GM23338 (cell line): ENCODE measurements at regions not wholly inside any gene's neighbourhood (a gene's known extent, or its start where the extent isn't known, plus 50 kb on each side); places are given as distances from the start of the nearest gene placed in this dataset.

Source experiments
- ATAC-seq: fragments of 200-7000 bp; cut with Tn5 transposase; 3 replicates; pipeline ENCODE4 v1.9.1; 2020
- DNase-seq: peaks from one replicate; pipeline ENCODE4 v3.0.0-alpha.2; 2015; ENCODE audit warnings: low spot score
- H2AFZ ChIP-seq: fragments of 200-600 bp; sonication (generic); 2 replicates; pipeline ENCODE4 v1.8.0; 2016; ENCODE audit warnings: antibody characterized with exemption, mild to moderate bottlenecking, moderate library complexity
- H3F3A ChIP-seq: fragments of 200-600 bp; sonication (generic); replicated peaks from 2 replicates; pipeline ENCODE4 v1.8.0; 2017; ENCODE audit warnings: antibody characterized with exemption, mixed run types, low read depth
- H3K27ac ChIP-seq: fragments of 200-600 bp; sonication (generic); 2 replicates; pipeline ENCODE4 v1.6.1; 2016; ENCODE audit warnings: low read depth
- H3K27me3 ChIP-seq: fragments of 200-600 bp; sonication (generic); 2 replicates; pipeline ENCODE4 v1.8.0; 2016; ENCODE audit warnings: mild to moderate bottlenecking, mixed run types, moderate library complexity; ENCODE audit not compliant: insufficient read depth
- H3K36me3 ChIP-seq: fragments of 200-600 bp; sonication (generic); 2 replicates; pipeline ENCODE4 v1.8.0; 2016; ENCODE audit warnings: mild to moderate bottlenecking; ENCODE audit not compliant: insufficient read depth
- H3K4me1 ChIP-seq: fragments of 200-600 bp; sonication (generic); 2 replicates; pipeline ENCODE4 v1.8.0; 2016; ENCODE audit warnings: mild to moderate bottlenecking, moderate library complexity; ENCODE audit not compliant: insufficient read depth
- H3K4me2 ChIP-seq: fragments of 200-600 bp; sonication (generic); 2 replicates; pipeline ENCODE4 v1.7.1; 2017; ENCODE audit warnings: mixed run types
- H3K4me3 ChIP-seq: fragments of 200-600 bp; sonication (generic); 2 replicates; pipeline ENCODE4 v1.6.1; 2016; ENCODE audit warnings: mixed run types
- H3K79me2 ChIP-seq: fragments of 200-600 bp; sonication (generic); replicated peaks from 2 replicates; pipeline ENCODE4 v1.8.0; 2017; ENCODE audit warnings: mild to moderate bottlenecking; ENCODE audit not compliant: insufficient read depth
- H3K9me2 ChIP-seq: fragments of 200-600 bp; sonication (generic); 2 replicates; pipeline ENCODE4 v1.8.0; 2017; ENCODE audit not compliant: insufficient read depth
- H4K20me1 ChIP-seq: fragments of 200-600 bp; sonication (generic); replicated peaks from 2 replicates; pipeline ENCODE4 v1.8.0; 2017; ENCODE audit warnings: mild to moderate bottlenecking; ENCODE audit not compliant: insufficient read depth
- H3K27ac Mint-ChIP-seq: 2 replicates; pipeline ENCODE4 v1.8.0; 2020; ENCODE audit warnings: inconsistent platforms, mild to moderate bottlenecking, moderate library complexity, mixed read lengths
- H3K27me3 Mint-ChIP-seq: 3 replicates; pipeline ENCODE4 v1.8.0; 2022; ENCODE audit warnings: low read depth, mild to moderate bottlenecking, moderate library complexity, mixed read lengths, inconsistent platforms; ENCODE audit not compliant: insufficient read depth, poor library complexity
- H3K36me3 Mint-ChIP-seq: 3 replicates; pipeline ENCODE4 v1.8.0; 2021; ENCODE audit warnings: low read depth, mild to moderate bottlenecking, inconsistent platforms, moderate library complexity, mixed read lengths
- H3K4me1 Mint-ChIP-seq: 3 replicates; pipeline ENCODE4 v1.8.0; 2020; ENCODE audit warnings: mild to moderate bottlenecking, inconsistent platforms, mixed read lengths
- H3K4me3 Mint-ChIP-seq: 3 replicates; pipeline ENCODE4 v1.8.0; 2021; ENCODE audit warnings: moderate library complexity, mild to moderate bottlenecking, inconsistent platforms, mixed read lengths
- H3K9me3 Mint-ChIP-seq: 3 replicates; pipeline ENCODE4 v1.8.0; 2020; ENCODE audit warnings: moderate library complexity, mild to moderate bottlenecking, inconsistent platforms, mixed read lengths
- CREB1 ChIP-seq: fragments of 250-450 bp; sonication (Bioruptor Pico); IDR thresholded peaks from 2 replicates; pipeline ENCODE4 v1.5.0; 2020; ENCODE audit warnings: low read depth, mild to moderate bottlenecking, moderate library complexity
- CTCF ChIP-seq, 2 experiments: fragments of 200-600 bp in 1 of 2; sonication (generic) in 1 of 2; conservative IDR thresholded peaks; 2 replicates each; pipeline versions ENCODE4 v1.5.1 to v1.6.1; 2016 to 2017; ENCODE audit warnings: antibody characterized with exemption in 2 of 2, low read depth in 2 of 2, mild to moderate bottlenecking in 2 of 2, moderate library complexity in 1 of 2
- ETS1 ChIP-seq: IDR thresholded peaks from 2 replicates; pipeline ENCODE4 v1.6.1; 2016; ENCODE audit warnings: antibody characterized with exemption
- EZH2 ChIP-seq: fragments of 200-600 bp; sonication (generic); IDR thresholded peaks from one replicate; pipeline ENCODE4 v1.8.0; 2017; ENCODE audit warnings: antibody characterized with exemption, mild to moderate bottlenecking, low read depth; ENCODE audit not compliant: unreplicated experiment
- EZH2phosphoT487 ChIP-seq: fragments of 200-600 bp; sonication (generic); IDR thresholded peaks from one replicate; pipeline ENCODE4 v1.8.1; 2018; ENCODE audit warnings: antibody characterized with exemption; ENCODE audit not compliant: unreplicated experiment
- JUNB ChIP-seq: IDR thresholded peaks from one replicate; pipeline ENCODE4 v1.6.1; 2016; ENCODE audit warnings: antibody characterized with exemption; ENCODE audit not compliant: unreplicated experiment
- NANOG ChIP-seq: IDR thresholded peaks from 2 replicates; pipeline ENCODE4 v1.6.1; 2016; ENCODE audit warnings: antibody characterized with exemption, borderline replicate concordance
- POLR2AphosphoS5 ChIP-seq: IDR thresholded peaks from 2 replicates; pipeline ENCODE4 v1.6.1; 2016; ENCODE audit warnings: antibody characterized with exemption, low read depth
- REST ChIP-seq: IDR thresholded peaks from one replicate; pipeline ENCODE4 v1.6.1; 2018; ENCODE audit warnings: antibody characterized with exemption; ENCODE audit not compliant: unreplicated experiment
- STAT1 ChIP-seq: IDR thresholded peaks from one replicate; pipeline ENCODE4 v1.6.1; 2016; ENCODE audit warnings: antibody characterized with exemption; ENCODE audit not compliant: unreplicated experiment
- ZNF114 ChIP-seq: fragments of 250-450 bp; sonication (Bioruptor Pico); IDR thresholded peaks from 2 replicates; pipeline ENCODE4 v1.5.0; 2020; ENCODE audit warnings: mild to moderate bottlenecking, moderate library complexity
- ZNF331 ChIP-seq: fragments of 250-450 bp; sonication (Bioruptor Pico); IDR thresholded peaks from 2 replicates; pipeline ENCODE4 v1.5.0; 2020; ENCODE audit warnings: low read depth, mild to moderate bottlenecking, moderate library complexity
- ZNF462 ChIP-seq: fragments of 250-450 bp; sonication (Bioruptor Pico); IDR thresholded peaks from 2 replicates; pipeline ENCODE4 v1.5.0; 2020; ENCODE audit warnings: mild to moderate bottlenecking, moderate library complexity

GRCh38 chr11:134481933-134482527, 70.0 kb upstream of the B3GAT1 start:
- no peaks in the 10 kb centered on the region for H3K79me2 ChIP-seq
- H4K20me1 ChIP-seq: no peaks in the 10 kb centered on the region
- Mint-ChIP-seq H3K36me3 (no peaks in the 10 kb centered on the region), H3K9me3 (no peaks in the 10 kb centered on the region), H3K27me3 (peaks cover 3% of the 10 kb centered on the region), H3K4me3 (no peak overlapping the region), H3K4me1 (peaks cover 25% of the 10 kb centered on the region), H3K27ac (no peak overlapping the region)
- H3F3A ChIP-seq: no peaks in the 10 kb centered on the region
- H3K4me2 ChIP-seq: no peak overlapping the region
- H3K4me3 ChIP-seq: no peak overlapping the region
- H3K27ac ChIP-seq: no peak overlapping the region
- no peak overlapping the region for H2AFZ ChIP-seq
- ATAC-seq (no peak), DNase-seq (no peak)
- H3K9me2 ChIP-seq: peaks cover 5% of the 10 kb centered on the region; the same call in 1 of the 2 replicates
- H3K27me3 ChIP-seq: no peaks in the 10 kb centered on the region
- TF ChIP-seq CREB1 (CRISPR knock-in tag) (no peak), POLR2AphosphoS5 (no peak), ZNF462 (CRISPR knock-in tag) (no peak), EZH2 (no peak), STAT1 (no peak), NANOG (no peak), ETS1 (no peak), ZNF331 (no peak), JUNB (no peak), CTCF (conservative IDR thresholded peaks at IDR 0.05; ENCODE audit: low read depth in 2 of 2) (no peak), REST (no peak), EZH2phosphoT487 (no peak), ZNF114 (CRISPR knock-in tag) (no peak)
- H3K4me1 ChIP-seq: peaks cover 15% of the 10 kb centered on the region
- H3K36me3 ChIP-seq: no peaks in the 10 kb centered on the region
